SU-DHL-6 (cell line): ENCODE measurements at regions not wholly inside any gene's neighbourhood (a gene's known extent, or its start where the extent isn't known, plus 50 kb on each side); places are given as distances from the start of the nearest gene placed in this dataset.

Source experiments
- EZH2phosphoT487 ChIP-seq: fragments of 200-600 bp; sonication (generic), shearing (Covaris generic); conservative IDR thresholded peaks from 2 replicates; pipeline ENCODE4 v1.6.1; 2018; ENCODE audit warnings: mild to moderate bottlenecking, antibody characterized with exemption, low read length, moderate library complexity, mixed read lengths
- TF ChIP-seq, protein P1 (sequence below): fragments of 200-600 bp; sonication (generic); IDR thresholded peaks from one replicate; pipeline ENCODE4 v1.5.1; 2017; ENCODE audit warnings: antibody characterized with exemption, mild to moderate bottlenecking, low read length, moderate library complexity; ENCODE audit not compliant: insufficient read depth, poor library complexity, severe bottlenecking

DNA sequence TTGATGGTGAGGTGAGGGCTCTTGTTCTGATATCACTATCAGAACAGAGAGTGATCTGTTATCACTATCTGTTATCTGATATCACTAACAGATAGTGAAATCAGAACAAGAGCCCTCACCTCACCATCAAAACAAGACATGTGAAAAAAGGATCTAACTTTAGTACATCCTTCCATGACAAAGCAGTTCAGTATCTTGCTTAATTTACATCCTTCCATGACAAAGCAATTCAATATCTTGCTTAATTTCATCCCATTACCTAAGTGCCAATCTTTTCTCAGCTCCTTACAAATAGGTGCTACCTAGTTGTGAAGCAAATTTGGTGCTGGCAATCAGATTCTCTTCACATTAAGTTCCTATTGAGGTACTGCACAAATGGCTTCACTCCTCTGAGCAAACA lies 1865.6 kb upstream of the FLRT2 start:
- TF ChIP-seq, protein P1, sequence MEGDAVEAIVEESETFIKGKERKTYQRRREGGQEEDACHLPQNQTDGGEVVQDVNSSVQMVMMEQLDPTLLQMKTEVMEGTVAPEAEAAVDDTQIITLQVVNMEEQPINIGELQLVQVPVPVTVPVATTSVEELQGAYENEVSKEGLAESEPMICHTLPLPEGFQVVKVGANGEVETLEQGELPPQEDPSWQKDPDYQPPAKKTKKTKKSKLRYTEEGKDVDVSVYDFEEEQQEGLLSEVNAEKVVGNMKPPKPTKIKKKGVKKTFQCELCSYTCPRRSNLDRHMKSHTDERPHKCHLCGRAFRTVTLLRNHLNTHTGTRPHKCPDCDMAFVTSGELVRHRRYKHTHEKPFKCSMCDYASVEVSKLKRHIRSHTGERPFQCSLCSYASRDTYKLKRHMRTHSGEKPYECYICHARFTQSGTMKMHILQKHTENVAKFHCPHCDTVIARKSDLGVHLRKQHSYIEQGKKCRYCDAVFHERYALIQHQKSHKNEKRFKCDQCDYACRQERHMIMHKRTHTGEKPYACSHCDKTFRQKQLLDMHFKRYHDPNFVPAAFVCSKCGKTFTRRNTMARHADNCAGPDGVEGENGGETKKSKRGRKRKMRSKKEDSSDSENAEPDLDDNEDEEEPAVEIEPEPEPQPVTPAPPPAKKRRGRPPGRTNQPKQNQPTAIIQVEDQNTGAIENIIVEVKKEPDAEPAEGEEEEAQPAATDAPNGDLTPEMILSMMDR = no peak
- no peak for TF ChIP-seq EZH2phosphoT487
